Uterus (tissue), 2 donors: ENCODE measurements at regions not wholly inside any gene's neighbourhood (a gene's known extent, or its start where the extent isn't known, plus 50 kb on each side); places are given as distances from the start of the nearest gene placed in this dataset.

Source experiments
- POLR2A ChIP-seq, 2 donors: fragments of 450-650 bp; IDR thresholded peaks; one replicate each; pipeline ENCODE4 v1.6.1; 2016; ENCODE audit warnings: antibody characterized with exemption in 2 of 2, mild to moderate bottlenecking in 1 of 2, moderate library complexity in 1 of 2
- TF ChIP-seq, protein P1 (sequence below), 4 experiments: fragments of 200-600 bp in 2 of 4; fragments of 450-650 bp in 2 of 4; sonication (generic) in 2 of 4; IDR thresholded peaks; one replicate each; pipeline ENCODE4 v1.5.1; 2016 to 2019; ENCODE audit warnings: antibody characterized with exemption in 4 of 4, mild to moderate bottlenecking in 2 of 4, moderate library complexity in 1 of 4

DNA sequence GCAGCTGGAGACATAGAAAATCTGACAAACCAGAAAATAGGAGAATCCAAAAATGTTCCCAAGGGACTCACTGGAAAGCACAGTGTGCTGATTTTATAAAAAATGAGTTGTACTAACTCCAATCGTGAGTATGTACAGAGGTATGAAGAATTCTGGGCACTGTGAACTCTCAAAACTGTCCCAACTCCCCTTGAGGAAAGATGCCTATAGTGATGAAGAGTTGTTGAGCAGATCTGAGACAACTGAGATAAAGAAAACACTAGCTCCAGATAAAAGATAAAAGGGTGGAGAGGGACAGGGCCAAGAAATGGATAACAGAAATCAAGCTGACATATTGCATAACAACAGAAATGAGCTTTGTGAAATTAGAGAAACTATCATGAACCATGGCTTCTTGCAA is 481.4 kb downstream of the MAFB start:
- TF ChIP-seq, protein P1, sequence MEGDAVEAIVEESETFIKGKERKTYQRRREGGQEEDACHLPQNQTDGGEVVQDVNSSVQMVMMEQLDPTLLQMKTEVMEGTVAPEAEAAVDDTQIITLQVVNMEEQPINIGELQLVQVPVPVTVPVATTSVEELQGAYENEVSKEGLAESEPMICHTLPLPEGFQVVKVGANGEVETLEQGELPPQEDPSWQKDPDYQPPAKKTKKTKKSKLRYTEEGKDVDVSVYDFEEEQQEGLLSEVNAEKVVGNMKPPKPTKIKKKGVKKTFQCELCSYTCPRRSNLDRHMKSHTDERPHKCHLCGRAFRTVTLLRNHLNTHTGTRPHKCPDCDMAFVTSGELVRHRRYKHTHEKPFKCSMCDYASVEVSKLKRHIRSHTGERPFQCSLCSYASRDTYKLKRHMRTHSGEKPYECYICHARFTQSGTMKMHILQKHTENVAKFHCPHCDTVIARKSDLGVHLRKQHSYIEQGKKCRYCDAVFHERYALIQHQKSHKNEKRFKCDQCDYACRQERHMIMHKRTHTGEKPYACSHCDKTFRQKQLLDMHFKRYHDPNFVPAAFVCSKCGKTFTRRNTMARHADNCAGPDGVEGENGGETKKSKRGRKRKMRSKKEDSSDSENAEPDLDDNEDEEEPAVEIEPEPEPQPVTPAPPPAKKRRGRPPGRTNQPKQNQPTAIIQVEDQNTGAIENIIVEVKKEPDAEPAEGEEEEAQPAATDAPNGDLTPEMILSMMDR (IDR thresholded peaks at IDR 0.05) = no peak
- no peak for TF ChIP-seq POLR2A (IDR thresholded peaks at IDR 0.05)
